Loucy (cell line): ENCODE measurements at regions not wholly inside any gene's neighbourhood (a gene's known extent, or its start where the extent isn't known, plus 50 kb on each side); places are given as distances from the start of the nearest gene placed in this dataset.

Experiments used
- H2AFZ ChIP-seq: fragments of 200-600 bp; sonication (generic); 2 replicates; pipeline ENCODE4 v1.6.0; 2016; ENCODE audit warnings: antibody characterized with exemption, mild to moderate bottlenecking, low read length, moderate library complexity
- H3F3A ChIP-seq: fragments of 200-600 bp; 2 replicates; pipeline ENCODE4 v1.6.0; 2016; ENCODE audit warnings: antibody characterized with exemption, low read depth, mild to moderate bottlenecking
- H3K27me3 ChIP-seq: fragments of 200-600 bp; sonication (generic); 2 replicates; pipeline ENCODE4 v1.6.1; 2014; ENCODE audit warnings: low read length, mild to moderate bottlenecking; ENCODE audit not compliant: insufficient read depth, poor library complexity, severe bottlenecking
- H3K36me3 ChIP-seq: fragments of 200-600 bp; sonication (generic); 2 replicates; pipeline ENCODE4 v1.6.1; 2016; ENCODE audit warnings: low read length; ENCODE audit not compliant: insufficient read depth
- H3K4me1 ChIP-seq: fragments of 200-600 bp; sonication (generic); 2 replicates; pipeline ENCODE4 v1.5.1; 2014; ENCODE audit warnings: low read length, mild to moderate bottlenecking; ENCODE audit not compliant: insufficient read depth, poor library complexity, severe bottlenecking
- H3K4me2 ChIP-seq: fragments of 200-600 bp; sonication (generic); 2 replicates; pipeline ENCODE4 v1.6.0; 2014; ENCODE audit warnings: antibody characterized with exemption, low read length, low read depth, mild to moderate bottlenecking; ENCODE audit not compliant: poor library complexity, severe bottlenecking
- H3K4me3 ChIP-seq: fragments of 200-600 bp; sonication (generic); 2 replicates; pipeline ENCODE4 v1.5.1; 2014; ENCODE audit warnings: low read length, mild to moderate bottlenecking, mixed read lengths; ENCODE audit not compliant: poor library complexity, severe bottlenecking
- H3K79me2 ChIP-seq: fragments of 200-600 bp; sonication (generic); 2 replicates; pipeline ENCODE4 v1.6.1; 2014; ENCODE audit warnings: low read length; ENCODE audit not compliant: insufficient read depth
- H3K9ac ChIP-seq: fragments of 200-600 bp; sonication (generic); 2 replicates; pipeline ENCODE4 v1.6.0; 2014; ENCODE audit warnings: mild to moderate bottlenecking, low read depth, low read length, moderate library complexity; ENCODE audit not compliant: poor library complexity, severe bottlenecking
- H3K9me2 ChIP-seq: fragments of 200-600 bp; sonication (generic); replicated peaks from 2 replicates; pipeline ENCODE4 v1.6.1; 2016; ENCODE audit warnings: low read depth, low read length, mixed read lengths
- H3K9me3 ChIP-seq: fragments of 200-600 bp; sonication (generic); 2 replicates; pipeline ENCODE4 v1.6.1; 2014; ENCODE audit warnings: mild to moderate bottlenecking, antibody characterized with exemption, low read length, low read depth; ENCODE audit not compliant: insufficient read depth
- H4K20me1 ChIP-seq: fragments of 200-600 bp; sonication (generic); 2 replicates; pipeline ENCODE4 v1.6.0; 2014; ENCODE audit warnings: antibody characterized with exemption, low read length, mild to moderate bottlenecking; ENCODE audit not compliant: insufficient read depth, poor library complexity, severe bottlenecking
- CTCF ChIP-seq: fragments of 200-600 bp; sonication (generic); conservative IDR thresholded peaks from 2 replicates; pipeline ENCODE4 v1.5.1; 2014; ENCODE audit warnings: mild to moderate bottlenecking, antibody characterized with exemption, low read length
- EZH2phosphoT487 ChIP-seq: fragments of 200-600 bp; IDR thresholded peaks from 2 replicates; pipeline ENCODE4 v1.6.1; 2018; ENCODE audit warnings: antibody characterized with exemption, mild to moderate bottlenecking, moderate library complexity, borderline replicate concordance

GRCh38 chr6:111996144-111996865 lies 57.6 kb upstream of the CCN6 start:
- H3K9me3 ChIP-seq, result no peaks in the 10 kb centered on the region
- H3K9me2 ChIP-seq, result no peaks in the 10 kb centered on the region
- peaks cover 49% of the 10 kb centered on the region for H3K4me1 ChIP-seq
- H3F3A ChIP-seq, result no peaks in the 10 kb centered on the region
- H3K36me3 ChIP-seq, result no peaks in the 10 kb centered on the region
- H4K20me1 ChIP-seq, result no peaks in the 10 kb centered on the region
- H3K9ac ChIP-seq, result peak overlapping the region; percentile 14
- H3K27me3 ChIP-seq, result no peaks in the 10 kb centered on the region
- H2AFZ ChIP-seq, result peak overlapping the region; percentile 57; the same call in 1 of the 2 replicates
- no peaks in the 10 kb centered on the region for H3K79me2 ChIP-seq
- TF ChIP-seq CTCF (no peak), EZH2phosphoT487 (no peak)
- H3K4me2 ChIP-seq, result peak overlapping the region; percentile 62
- peak overlapping the region; percentile 56 for H3K4me3 ChIP-seq

GRCh38 chr6:111997078-111997852 lies 56.6 kb upstream of the CCN6 start:
- peak overlapping the region; percentile 62 for H3K4me2 ChIP-seq
- H3K9ac ChIP-seq, result peak overlapping the region; percentile 14
- H3K9me2 ChIP-seq, result no peaks in the 10 kb centered on the region
- no peaks in the 10 kb centered on the region for H3F3A ChIP-seq
- peaks cover 40% of the 10 kb centered on the region for H3K4me1 ChIP-seq
- peak; percentile 94 for TF ChIP-seq CTCF
- TF ChIP-seq EZH2phosphoT487, result no peak
- no peaks in the 10 kb centered on the region for H3K36me3 ChIP-seq
- H2AFZ ChIP-seq, result peak overlapping the region; percentile 57; the same call in 1 of the 2 replicates
- peak overlapping the region; percentile 56 for H3K4me3 ChIP-seq
- H3K9me3 ChIP-seq, result no peaks in the 10 kb centered on the region; the same call in 1 of the 2 replicates
- H4K20me1 ChIP-seq, result no peaks in the 10 kb centered on the region
- H3K79me2 ChIP-seq, result no peaks in the 10 kb centered on the region
- H3K27me3 ChIP-seq, result no peaks in the 10 kb centered on the region

GRCh38 chr6:111997853-111998208 lies 56.1 kb upstream of the CCN6 start:
- H3K4me3 ChIP-seq, result no peak overlapping the region
- no peak overlapping the region for H2AFZ ChIP-seq
- no peak overlapping the region for H3K9ac ChIP-seq

More at GRCh38 chr6:111997853-111998208, 56.1 kb upstream of the CCN6 start:
- Histone ChIP-seq H3F3A (no peaks in the 10 kb centered on the region), H4K20me1 (no peaks in the 10 kb centered on the region), H3K9me2 (no peaks in the 10 kb centered on the region), H3K36me3 (no peaks in the 10 kb centered on the region), H3K27me3 (no peaks in the 10 kb centered on the region), H3K4me1 (peaks cover 34% of the 10 kb centered on the region), H3K79me2 (no peaks in the 10 kb centered on the region), H3K9me3 (no peaks in the 10 kb centered on the region; the same call in 1 of the 2 replicates), H3K4me2 (no peak overlapping the region)
- TF ChIP-seq CTCF (no peak), EZH2phosphoT487 (no peak)
